ENCODE measurements at regions not wholly inside any gene's neighbourhood (a gene's known extent, or its start where the extent isn't known, plus 50 kb on each side); places are given as distances from the start of the nearest gene placed in this dataset.
A peak's percentile ranks its signal among the peaks of the same experiment; 100 is the strongest.

GRCh38 chr6:9461188-9461587, 953.7 kb downstream of the TFAP2A start:
- Mint-ChIP-seq H3K27me3 (ENCODE audit: insufficient read depth) (no peaks in the 10 kb centered on the region), H3K9me3 (no peaks in the 10 kb centered on the region)

GRCh38 chr6:9458424-9458823, 956.5 kb downstream of the TFAP2A start:
- TF ChIP-seq CTCF (IDR thresholded peaks at IDR 0.05), result no peak
- H3K27ac Mint-ChIP-seq, result no peak overlapping the region
- no peak for DNase-seq

More at GRCh38 chr6:9461188-9461587, 953.7 kb downstream of the TFAP2A start:
- H3K4me3 Mint-ChIP-seq, result no peak overlapping the region
- no peak overlapping the region for H3K27ac Mint-ChIP-seq
- no peaks in the 10 kb centered on the region for H3K4me1 Mint-ChIP-seq (ENCODE audit: low read depth)
- no peaks in the 10 kb centered on the region for H3K36me3 Mint-ChIP-seq (ENCODE audit: low read depth)
- no peak for DNase-seq
- TF ChIP-seq CTCF (IDR thresholded peaks at IDR 0.05), result no peak

GRCh38 chr6:9455864-9456658, 958.8 kb downstream of the TFAP2A start:
- no peaks in the 10 kb centered on the region for H3K9me3 Mint-ChIP-seq
- H3K4me1 Mint-ChIP-seq (ENCODE audit: low read depth), result no peaks in the 10 kb centered on the region
- DNase-seq, result no peak
- TF ChIP-seq CTCF (IDR thresholded peaks at IDR 0.05), result no peak
- H3K36me3 Mint-ChIP-seq (ENCODE audit: low read depth), result no peaks in the 10 kb centered on the region
- no peak overlapping the region for H3K27ac Mint-ChIP-seq
- H3K27me3 Mint-ChIP-seq (ENCODE audit: insufficient read depth), result no peaks in the 10 kb centered on the region
- no peak overlapping the region for H3K4me3 Mint-ChIP-seq

More at GRCh38 chr6:9458424-9458823, 956.5 kb downstream of the TFAP2A start:
- no peak overlapping the region for H3K4me3 Mint-ChIP-seq
- H3K27me3 Mint-ChIP-seq (ENCODE audit: insufficient read depth), result no peaks in the 10 kb centered on the region
- H3K36me3 Mint-ChIP-seq (ENCODE audit: low read depth), result no peaks in the 10 kb centered on the region
- no peaks in the 10 kb centered on the region for H3K4me1 Mint-ChIP-seq (ENCODE audit: low read depth)
- H3K9me3 Mint-ChIP-seq, result no peaks in the 10 kb centered on the region

GRCh38 chr6:9439621-9440330, 975.1 kb downstream of the TFAP2A start:
- H3K4me3 Mint-ChIP-seq, result no peak overlapping the region
- no peaks in the 10 kb centered on the region; the same call in 1 of the 2 replicates for H3K9me3 Mint-ChIP-seq
- H3K4me1 Mint-ChIP-seq (ENCODE audit: low read depth), result peaks cover 25% of the 10 kb centered on the region
- no peak for DNase-seq
- peaks cover 8% of the 10 kb centered on the region for H3K36me3 Mint-ChIP-seq (ENCODE audit: low read depth)
- H3K27me3 Mint-ChIP-seq (ENCODE audit: insufficient read depth), result no peaks in the 10 kb centered on the region
- TF ChIP-seq CTCF (IDR thresholded peaks at IDR 0.05), result no peak
- H3K27ac Mint-ChIP-seq, result no peak overlapping the region

GRCh38 chr6:9437836-9438235, 977.0 kb downstream of the TFAP2A start:
- DNase-seq, result peak; percentile 19
- H3K4me3 Mint-ChIP-seq, result no peak overlapping the region
- H3K4me1 Mint-ChIP-seq (ENCODE audit: low read depth), result peaks cover 25% of the 10 kb centered on the region
- no peak overlapping the region for H3K27ac Mint-ChIP-seq
- no peaks in the 10 kb centered on the region; the same call in 1 of the 2 replicates for H3K36me3 Mint-ChIP-seq (ENCODE audit: low read depth)
- TF ChIP-seq CTCF (IDR thresholded peaks at IDR 0.05), result no peak
- no peaks in the 10 kb centered on the region for H3K27me3 Mint-ChIP-seq (ENCODE audit: insufficient read depth)
- no peaks in the 10 kb centered on the region for H3K9me3 Mint-ChIP-seq

Data from HFFc6 (cell line).